ENCODE measurements at regions not wholly inside any gene's neighbourhood (a gene's known extent, or its start where the extent isn't known, plus 50 kb on each side); places are given as distances from the start of the nearest gene placed in this dataset.

DNA sequence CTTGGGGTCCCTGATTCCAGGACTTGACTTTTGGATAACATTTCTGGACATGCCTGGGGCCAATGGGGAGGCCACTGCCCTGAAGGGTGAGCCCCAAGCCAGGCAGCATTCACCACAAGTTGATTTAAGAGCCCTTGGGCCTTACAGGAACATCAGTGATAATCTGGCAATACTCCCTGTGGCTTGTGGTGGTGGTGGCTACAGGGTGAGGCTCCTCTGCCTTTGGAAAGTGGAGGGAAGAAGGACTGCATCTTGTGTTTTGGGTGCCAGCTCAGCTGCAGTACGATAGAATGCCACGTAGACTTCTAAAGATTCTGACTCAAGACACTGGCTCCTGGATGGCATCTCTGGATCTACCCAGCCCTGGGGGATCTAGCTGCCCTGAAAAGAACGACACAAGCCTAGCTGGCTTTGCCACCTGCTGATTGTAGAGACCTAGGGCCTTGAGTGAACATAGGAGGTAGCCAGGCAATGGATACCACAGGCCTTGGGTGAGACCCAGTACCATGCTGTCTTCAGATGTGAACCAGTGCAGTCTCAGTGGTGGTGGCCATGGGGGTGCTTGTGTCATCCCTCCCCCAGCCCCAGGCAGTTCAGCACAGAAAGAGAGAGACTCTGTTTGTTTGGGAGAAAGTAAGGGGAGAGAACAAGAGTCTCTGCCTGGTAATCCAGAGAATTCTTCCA lies 79.0 kb upstream of the DAP start:
- DNase-seq, result no peak

DNA sequence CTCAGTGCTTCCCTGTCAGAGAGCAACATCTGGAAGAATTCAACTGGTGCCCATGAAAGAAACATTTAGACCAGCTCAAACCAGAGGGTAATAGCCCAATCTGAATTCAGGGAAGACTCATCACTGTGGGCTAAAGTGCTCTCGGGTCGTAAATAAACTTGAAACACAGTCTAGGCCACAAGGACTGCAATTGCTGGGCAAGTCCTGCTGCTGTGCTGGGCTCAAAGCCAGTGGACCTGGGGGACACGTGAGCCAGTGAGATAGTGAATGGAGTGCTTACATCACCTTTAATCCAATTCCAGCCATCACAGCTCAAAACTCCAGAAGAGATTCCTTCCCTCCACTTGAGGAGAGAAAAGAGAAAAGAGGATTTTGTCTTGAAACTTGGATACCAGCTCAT lies 78.1 kb upstream of the DAP start:
- no peak for DNase-seq

- no peak for DNase-seq
Measured at GRCh38 chr5:10838038-10838437, 77.0 kb upstream of the DAP start.

GRCh38 chr5:10836986-10837385 lies 76.0 kb upstream of the DAP start:
- no peak for DNase-seq

GRCh38 chr5:10834695-10835094 lies 73.7 kb upstream of the DAP start:
- no peak for DNase-seq

- DNase-seq, result no peak
Measured at GRCh38 chr5:10832987-10833386, 72.0 kb upstream of the DAP start.

- no peak for DNase-seq
Measured at GRCh38 chr5:10832421-10832820, 71.4 kb upstream of the DAP start.

GRCh38 chr5:10831419-10831818 lies 70.4 kb upstream of the DAP start:
- DNase-seq, result no peak

DNA sequence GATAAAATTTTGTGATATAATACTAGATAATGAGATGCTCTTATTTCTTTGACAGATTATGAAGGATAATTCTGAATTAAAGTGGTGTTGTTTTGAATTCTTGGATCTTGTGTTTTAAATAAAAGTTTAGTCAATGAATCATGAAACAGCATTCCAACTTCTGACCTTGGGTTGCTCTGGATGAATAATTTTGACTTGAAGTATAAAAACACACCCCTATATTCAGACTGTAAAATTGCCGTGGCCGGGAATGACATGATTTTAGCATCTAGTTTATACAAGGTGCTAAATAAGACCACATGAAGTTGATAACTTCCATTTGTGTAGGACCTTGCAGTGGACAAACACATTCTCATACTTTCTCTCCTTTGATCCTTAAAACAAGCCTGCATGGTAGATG lies 67.2 kb upstream of the DAP start:
- DNase-seq, result no peak

DNA sequence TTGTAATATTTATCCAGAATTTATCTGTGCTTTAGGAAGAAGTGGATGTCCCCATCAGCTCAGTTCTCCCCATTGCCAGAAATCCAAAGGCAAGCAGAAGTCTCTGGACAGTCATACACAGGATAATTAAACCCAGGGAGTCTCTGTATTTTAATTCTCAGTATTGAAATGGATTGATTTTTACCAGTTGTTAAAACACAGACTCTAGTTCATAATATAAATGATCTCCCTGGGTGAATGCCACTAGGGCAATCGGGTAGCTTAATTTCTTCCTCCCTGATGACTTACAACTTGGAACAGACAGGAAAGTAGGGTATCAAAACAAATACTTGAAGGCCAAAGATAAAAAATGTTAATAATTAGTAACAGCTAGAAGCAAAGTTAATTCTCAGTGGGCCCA lies 66.5 kb upstream of the DAP start:
- no peak for DNase-seq

DNA sequence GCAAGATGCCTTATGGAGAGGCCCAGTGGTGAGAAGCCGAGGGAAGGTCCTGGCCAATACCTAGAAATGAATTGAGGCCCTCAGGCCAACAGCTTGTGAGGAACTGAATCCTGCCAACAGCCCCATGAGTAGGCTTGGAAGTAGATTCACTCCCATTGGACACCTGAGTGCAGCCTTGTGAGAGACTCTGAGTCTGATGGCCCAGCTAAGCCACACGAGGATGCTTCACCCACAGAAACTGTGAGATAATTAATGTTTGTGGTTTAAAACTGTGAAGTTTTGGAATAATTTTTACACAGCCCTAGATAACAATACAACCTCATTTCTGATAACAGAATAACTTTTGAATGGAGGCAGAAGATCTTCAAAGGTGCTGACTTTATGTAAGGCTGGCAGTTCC lies 65.9 kb upstream of the DAP start:
- no peak for DNase-seq

GRCh38 chr5:10825897-10826644 lies 65.0 kb upstream of the DAP start:
- no peak for DNase-seq

- DNase-seq, result no peak
Measured at GRCh38 chr5:10812218-10812617, 51.2 kb upstream of the DAP start.
